ENCODE measurements at regions not wholly inside any gene's neighbourhood (a gene's known extent, or its start where the extent isn't known, plus 50 kb on each side); places are given as distances from the start of the nearest gene placed in this dataset.

DNA sequence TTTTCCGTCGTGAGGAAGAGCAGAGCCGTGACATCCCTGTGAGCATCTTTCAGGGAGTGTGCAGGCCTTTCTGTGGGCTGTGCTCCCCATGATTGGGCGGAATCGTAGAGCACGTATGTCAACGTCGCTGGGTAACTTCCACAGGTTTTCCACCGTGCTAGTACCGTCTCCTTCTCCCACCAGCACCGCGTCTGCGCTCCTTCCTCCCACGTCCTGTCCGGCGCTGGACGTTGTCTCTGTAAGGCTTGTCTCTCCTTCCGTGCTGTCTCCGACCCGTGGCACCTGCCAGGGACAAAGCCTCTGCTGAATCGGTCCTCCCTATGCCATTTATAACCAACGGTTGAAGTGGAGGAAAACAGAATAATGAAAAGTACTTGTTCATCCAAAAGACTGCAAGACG lies 386.7 kb downstream of the BRD1 start:
- H2AFZ ChIP-seq (ENCODE audit: low read depth, low read length, poor library complexity, severe bottlenecking) = no peak overlapping the region
- H3K27me3 ChIP-seq (ENCODE audit: insufficient read depth, low read length) = no peaks in the 10 kb centered on the region
- no peaks in the 10 kb centered on the region for H4K20me1 ChIP-seq (ENCODE audit: insufficient read depth)
- no TSS peak for BruUV-seq (replicated peaks)
- ChIA-PET POLR2A (no interaction called here), CTCF (no interaction called here), RAD21 (ENCODE audit: low non-redundant PET in 1 of 2, low total read pairs in 2 of 2, uncharacterized antibody in 2 of 2, unreplicated experiment in 2 of 2) (no interaction called here)
- no peak overlapping the region for H3K4me3 ChIP-seq (replicated peaks in 1 of 2; ENCODE audit: low read depth in 1 of 2, low read length in 2 of 2)
- H3K79me2 ChIP-seq (ENCODE audit: insufficient read depth, low read length) = no peaks in the 10 kb centered on the region
- no peaks in the 10 kb centered on the region for H3K9me3 ChIP-seq (ENCODE audit: control insufficient read depth in 1 of 2, insufficient read depth in 1 of 2, low read depth in 1 of 2, low read length in 2 of 2)
- no peaks in the 10 kb centered on the region for H3K9me2 ChIP-seq (ENCODE audit: insufficient read depth)
- ATAC-seq (no peak), DNase-seq (ENCODE audit: low read depth, low spot score) (no peak)
- H3K36me3 ChIP-seq (ENCODE audit: control insufficient read depth in 1 of 2, insufficient read depth in 2 of 2, low read length in 2 of 2) = no peaks in the 10 kb centered on the region
- H3K9ac ChIP-seq (ENCODE audit: low read length) = no peak overlapping the region
- H3K4me2 ChIP-seq (ENCODE audit: low read length) = no peak overlapping the region
- no peak overlapping the region for H3K27ac ChIP-seq (ENCODE audit: low read depth, low read length)
- TF ChIP-seq, protein P1, sequence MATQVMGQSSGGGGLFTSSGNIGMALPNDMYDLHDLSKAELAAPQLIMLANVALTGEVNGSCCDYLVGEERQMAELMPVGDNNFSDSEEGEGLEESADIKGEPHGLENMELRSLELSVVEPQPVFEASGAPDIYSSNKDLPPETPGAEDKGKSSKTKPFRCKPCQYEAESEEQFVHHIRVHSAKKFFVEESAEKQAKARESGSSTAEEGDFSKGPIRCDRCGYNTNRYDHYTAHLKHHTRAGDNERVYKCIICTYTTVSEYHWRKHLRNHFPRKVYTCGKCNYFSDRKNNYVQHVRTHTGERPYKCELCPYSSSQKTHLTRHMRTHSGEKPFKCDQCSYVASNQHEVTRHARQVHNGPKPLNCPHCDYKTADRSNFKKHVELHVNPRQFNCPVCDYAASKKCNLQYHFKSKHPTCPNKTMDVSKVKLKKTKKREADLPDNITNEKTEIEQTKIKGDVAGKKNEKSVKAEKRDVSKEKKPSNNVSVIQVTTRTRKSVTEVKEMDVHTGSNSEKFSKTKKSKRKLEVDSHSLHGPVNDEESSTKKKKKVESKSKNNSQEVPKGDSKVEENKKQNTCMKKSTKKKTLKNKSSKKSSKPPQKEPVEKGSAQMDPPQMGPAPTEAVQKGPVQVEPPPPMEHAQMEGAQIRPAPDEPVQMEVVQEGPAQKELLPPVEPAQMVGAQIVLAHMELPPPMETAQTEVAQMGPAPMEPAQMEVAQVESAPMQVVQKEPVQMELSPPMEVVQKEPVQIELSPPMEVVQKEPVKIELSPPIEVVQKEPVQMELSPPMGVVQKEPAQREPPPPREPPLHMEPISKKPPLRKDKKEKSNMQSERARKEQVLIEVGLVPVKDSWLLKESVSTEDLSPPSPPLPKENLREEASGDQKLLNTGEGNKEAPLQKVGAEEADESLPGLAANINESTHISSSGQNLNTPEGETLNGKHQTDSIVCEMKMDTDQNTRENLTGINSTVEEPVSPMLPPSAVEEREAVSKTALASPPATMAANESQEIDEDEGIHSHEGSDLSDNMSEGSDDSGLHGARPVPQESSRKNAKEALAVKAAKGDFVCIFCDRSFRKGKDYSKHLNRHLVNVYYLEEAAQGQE (IDR thresholded peaks at IDR 0.05; ENCODE audit: low read depth) = no peak
- TF ChIP-seq ELF1 (IDR thresholded peaks at IDR 0.05; ENCODE audit: borderline replicate concordance, low read depth) = no peak
- TF ChIP-seq CBX3 (IDR thresholded peaks at IDR 0.05; ENCODE audit: low read depth) = no peak
- TF ChIP-seq, protein P2, sequence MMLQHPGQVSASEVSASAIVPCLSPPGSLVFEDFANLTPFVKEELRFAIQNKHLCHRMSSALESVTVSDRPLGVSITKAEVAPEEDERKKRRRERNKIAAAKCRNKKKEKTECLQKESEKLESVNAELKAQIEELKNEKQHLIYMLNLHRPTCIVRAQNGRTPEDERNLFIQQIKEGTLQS (IDR thresholded peaks at IDR 0.05) = no peak
- no peak for TF ChIP-seq SP1 (IDR thresholded peaks at IDR 0.05; ENCODE audit: low read depth)
- TF ChIP-seq CEBPB (IDR thresholded peaks at IDR 0.05; ENCODE audit: low read depth) = no peak
- TF ChIP-seq, protein P3, sequence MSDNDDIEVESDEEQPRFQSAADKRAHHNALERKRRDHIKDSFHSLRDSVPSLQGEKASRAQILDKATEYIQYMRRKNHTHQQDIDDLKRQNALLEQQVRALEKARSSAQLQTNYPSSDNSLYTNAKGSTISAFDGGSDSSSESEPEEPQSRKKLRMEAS (IDR thresholded peaks at IDR 0.05) = no peak
- TF ChIP-seq FOSL1 (IDR thresholded peaks at IDR 0.05; ENCODE audit: low read depth) = no peak
- no peak for TF ChIP-seq EZH2phosphoT487 (IDR thresholded peaks at IDR 0.05; ENCODE audit: borderline replicate concordance)
- no peak for TF ChIP-seq POLR2A (IDR thresholded peaks at IDR 0.05; ENCODE audit: borderline replicate concordance, extremely low read depth, insufficient read depth, insufficient read length)
- no peak for TF ChIP-seq SRF (IDR thresholded peaks at IDR 0.05; ENCODE audit: low read depth)
- TF ChIP-seq, protein P4, sequence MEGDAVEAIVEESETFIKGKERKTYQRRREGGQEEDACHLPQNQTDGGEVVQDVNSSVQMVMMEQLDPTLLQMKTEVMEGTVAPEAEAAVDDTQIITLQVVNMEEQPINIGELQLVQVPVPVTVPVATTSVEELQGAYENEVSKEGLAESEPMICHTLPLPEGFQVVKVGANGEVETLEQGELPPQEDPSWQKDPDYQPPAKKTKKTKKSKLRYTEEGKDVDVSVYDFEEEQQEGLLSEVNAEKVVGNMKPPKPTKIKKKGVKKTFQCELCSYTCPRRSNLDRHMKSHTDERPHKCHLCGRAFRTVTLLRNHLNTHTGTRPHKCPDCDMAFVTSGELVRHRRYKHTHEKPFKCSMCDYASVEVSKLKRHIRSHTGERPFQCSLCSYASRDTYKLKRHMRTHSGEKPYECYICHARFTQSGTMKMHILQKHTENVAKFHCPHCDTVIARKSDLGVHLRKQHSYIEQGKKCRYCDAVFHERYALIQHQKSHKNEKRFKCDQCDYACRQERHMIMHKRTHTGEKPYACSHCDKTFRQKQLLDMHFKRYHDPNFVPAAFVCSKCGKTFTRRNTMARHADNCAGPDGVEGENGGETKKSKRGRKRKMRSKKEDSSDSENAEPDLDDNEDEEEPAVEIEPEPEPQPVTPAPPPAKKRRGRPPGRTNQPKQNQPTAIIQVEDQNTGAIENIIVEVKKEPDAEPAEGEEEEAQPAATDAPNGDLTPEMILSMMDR (IDR thresholded peaks at IDR 0.05 in 2 of 3, conservative IDR thresholded peaks at IDR 0.05 in 1 of 3; ENCODE audit: borderline replicate concordance in 1 of 3, insufficient read depth in 1 of 3, low read depth in 2 of 3, low read length in 2 of 3) = no peak
- TF ChIP-seq SIN3A (IDR thresholded peaks at IDR 0.05; ENCODE audit: low read depth) = no peak
- TF ChIP-seq POLR2AphosphoS5 (IDR thresholded peaks at IDR 0.05; ENCODE audit: low read depth, low read length) = no peak
- no peak for TF ChIP-seq RAD21 (IDR thresholded peaks at IDR 0.05; ENCODE audit: low read depth)
- no peak for TF ChIP-seq EZH2 (IDR thresholded peaks at IDR 0.05)
- TF ChIP-seq, protein P5, sequence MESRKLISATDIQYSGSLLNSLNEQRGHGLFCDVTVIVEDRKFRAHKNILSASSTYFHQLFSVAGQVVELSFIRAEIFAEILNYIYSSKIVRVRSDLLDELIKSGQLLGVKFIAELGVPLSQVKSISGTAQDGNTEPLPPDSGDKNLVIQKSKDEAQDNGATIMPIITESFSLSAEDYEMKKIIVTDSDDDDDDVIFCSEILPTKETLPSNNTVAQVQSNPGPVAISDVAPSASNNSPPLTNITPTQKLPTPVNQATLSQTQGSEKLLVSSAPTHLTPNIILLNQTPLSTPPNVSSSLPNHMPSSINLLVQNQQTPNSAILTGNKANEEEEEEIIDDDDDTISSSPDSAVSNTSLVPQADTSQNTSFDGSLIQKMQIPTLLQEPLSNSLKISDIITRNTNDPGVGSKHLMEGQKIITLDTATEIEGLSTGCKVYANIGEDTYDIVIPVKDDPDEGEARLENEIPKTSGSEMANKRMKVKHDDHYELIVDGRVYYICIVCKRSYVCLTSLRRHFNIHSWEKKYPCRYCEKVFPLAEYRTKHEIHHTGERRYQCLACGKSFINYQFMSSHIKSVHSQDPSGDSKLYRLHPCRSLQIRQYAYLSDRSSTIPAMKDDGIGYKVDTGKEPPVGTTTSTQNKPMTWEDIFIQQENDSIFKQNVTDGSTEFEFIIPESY (IDR thresholded peaks at IDR 0.05; ENCODE audit: extremely low read depth, insufficient replicate concordance, low read length) = no peak
- H3K4me1 ChIP-seq (ENCODE audit: control insufficient read depth in 1 of 2, insufficient read depth in 2 of 2, low read length in 2 of 2) = no peaks in the 10 kb centered on the region
- intact Hi-C loops (cut with micrococcal nuclease) = no loop called here
